ENCODE measurements at regions not wholly inside any gene's neighbourhood (a gene's known extent, or its start where the extent isn't known, plus 50 kb on each side); places are given as distances from the start of the nearest gene placed in this dataset.

DNA sequence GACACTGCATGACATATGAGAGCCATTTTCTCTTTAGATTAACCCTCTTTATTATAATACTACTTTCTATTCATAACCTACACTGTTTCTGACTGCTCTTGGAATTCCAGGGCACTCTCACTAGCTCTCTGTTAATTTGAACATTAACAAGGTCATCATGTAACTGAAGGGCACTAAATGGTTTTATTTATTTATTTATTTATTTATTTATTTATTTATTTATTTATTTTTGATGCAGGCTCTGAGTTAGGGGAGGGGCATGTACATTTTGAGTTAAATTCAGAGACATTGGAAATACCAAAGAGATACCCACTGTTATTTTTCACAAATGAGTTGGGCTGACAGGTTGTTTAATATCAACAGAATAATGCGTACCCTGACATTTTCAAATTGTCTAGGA, 1038.7 kb upstream of the NRXN1 start:
- Histone ChIP-seq H3K4me2 (ENCODE audit: low read depth, low read length, poor library complexity, severe bottlenecking) (no peak overlapping the region), H3K79me2 (ENCODE audit: low read length) (no peaks in the 10 kb centered on the region), H2AFZ (ENCODE audit: low read length) (no peak overlapping the region), H3K9ac (ENCODE audit: low read length) (no peak overlapping the region), H4K20me1 (ENCODE audit: insufficient read depth, low read depth, low read length) (no peaks in the 10 kb centered on the region), H3K9me3 (ENCODE audit: low read length) (no peaks in the 10 kb centered on the region), H3K9me2 (replicated peaks; ENCODE audit: insufficient read depth, low read length) (no peaks in the 10 kb centered on the region), H3K27me3 (ENCODE audit: low read length) (no peaks in the 10 kb centered on the region), H3K4me1 (ENCODE audit: low read length) (peaks cover 23% of the 10 kb centered on the region), H3K4me3 (ENCODE audit: low read length) (no peak overlapping the region), H3K27ac (ENCODE audit: low read length) (no peak overlapping the region), H3K36me3 (ENCODE audit: insufficient read depth, low read length) (no peaks in the 10 kb centered on the region)
- DNase-seq, result no peak

DNA sequence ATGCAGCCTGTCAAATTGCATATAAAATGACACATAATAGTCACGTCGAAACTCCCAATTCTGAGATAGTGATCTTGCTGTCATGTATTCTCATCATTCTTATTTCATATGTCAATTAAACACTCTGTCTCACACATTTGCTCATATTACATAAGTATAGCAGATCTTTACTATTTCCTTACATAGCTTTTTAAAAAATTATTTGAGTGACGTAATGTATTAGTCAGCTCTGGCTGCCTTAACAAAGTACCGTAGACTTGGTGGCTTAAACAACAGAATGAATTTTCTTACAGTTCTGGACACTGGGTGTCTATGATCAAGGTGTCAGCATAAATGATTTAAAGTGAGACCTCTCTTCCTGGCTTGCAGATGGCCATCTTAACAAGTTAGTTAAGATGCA, 1032.3 kb upstream of the NRXN1 start:
- no peak for DNase-seq
- H3K4me2 ChIP-seq (ENCODE audit: low read depth, low read length, poor library complexity, severe bottlenecking), result no peak overlapping the region
- no peaks in the 10 kb centered on the region for H3K27me3 ChIP-seq (ENCODE audit: low read length)
- H3K27ac ChIP-seq (ENCODE audit: low read length), result no peak overlapping the region
- H3K4me1 ChIP-seq (ENCODE audit: low read length), result no peaks in the 10 kb centered on the region
- H2AFZ ChIP-seq (ENCODE audit: low read length), result no peak overlapping the region
- 0 out of 2 replicates have a peak, but pooled peaks cover 5% of the 10 kb centered on the region for H3K9me2 ChIP-seq (replicated peaks; ENCODE audit: insufficient read depth, low read length)
- H3K79me2 ChIP-seq (ENCODE audit: low read length), result no peaks in the 10 kb centered on the region
- no peak overlapping the region for H3K9ac ChIP-seq (ENCODE audit: low read length)
- no peaks in the 10 kb centered on the region for H4K20me1 ChIP-seq (ENCODE audit: insufficient read depth, low read depth, low read length)
- no peak overlapping the region for H3K4me3 ChIP-seq (ENCODE audit: low read length)
- no peaks in the 10 kb centered on the region for H3K36me3 ChIP-seq (ENCODE audit: insufficient read depth, low read length)
- no peaks in the 10 kb centered on the region for H3K9me3 ChIP-seq (ENCODE audit: low read length)

DNA sequence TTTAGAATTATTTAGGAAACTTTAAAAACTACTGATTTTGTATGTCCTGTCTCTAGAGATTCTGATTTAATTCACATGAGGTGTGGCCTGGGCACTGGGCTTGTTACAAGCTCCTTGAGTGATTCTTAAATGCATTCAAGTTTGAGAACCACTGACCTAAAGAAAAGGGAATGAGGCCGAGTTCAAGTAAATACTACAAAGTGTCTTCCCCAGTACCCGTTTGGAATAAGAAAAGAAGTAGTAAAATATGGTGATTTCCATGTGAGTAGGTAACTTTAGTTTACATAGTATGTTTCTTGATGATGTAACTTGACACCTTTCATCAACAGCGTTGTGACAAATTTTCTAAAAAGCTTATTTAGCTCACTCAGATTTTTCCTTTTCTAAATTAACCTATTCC, 1022.9 kb upstream of the NRXN1 start:
- no peak for DNase-seq
- no peak overlapping the region for H3K4me2 ChIP-seq (ENCODE audit: low read depth, low read length, poor library complexity, severe bottlenecking)
- H3K9me2 ChIP-seq (replicated peaks; ENCODE audit: insufficient read depth, low read length), result 0 out of 2 replicates have a peak, but pooled peaks cover 4% of the 10 kb centered on the region
- H2AFZ ChIP-seq (ENCODE audit: low read length), result no peak overlapping the region
- no peak overlapping the region for H3K9ac ChIP-seq (ENCODE audit: low read length)
- no peaks in the 10 kb centered on the region for H3K27me3 ChIP-seq (ENCODE audit: low read length)
- no peaks in the 10 kb centered on the region; the same call in 1 of the 2 replicates for H3K9me3 ChIP-seq (ENCODE audit: low read length)
- no peak overlapping the region for H3K27ac ChIP-seq (ENCODE audit: low read length)
- H3K79me2 ChIP-seq (ENCODE audit: low read length), result no peaks in the 10 kb centered on the region
- H3K36me3 ChIP-seq (ENCODE audit: insufficient read depth, low read length), result no peaks in the 10 kb centered on the region
- H3K4me3 ChIP-seq (ENCODE audit: low read length), result no peak overlapping the region
- no peaks in the 10 kb centered on the region for H4K20me1 ChIP-seq (ENCODE audit: insufficient read depth, low read depth, low read length)
- H3K4me1 ChIP-seq (ENCODE audit: low read length), result no peaks in the 10 kb centered on the region

DNA sequence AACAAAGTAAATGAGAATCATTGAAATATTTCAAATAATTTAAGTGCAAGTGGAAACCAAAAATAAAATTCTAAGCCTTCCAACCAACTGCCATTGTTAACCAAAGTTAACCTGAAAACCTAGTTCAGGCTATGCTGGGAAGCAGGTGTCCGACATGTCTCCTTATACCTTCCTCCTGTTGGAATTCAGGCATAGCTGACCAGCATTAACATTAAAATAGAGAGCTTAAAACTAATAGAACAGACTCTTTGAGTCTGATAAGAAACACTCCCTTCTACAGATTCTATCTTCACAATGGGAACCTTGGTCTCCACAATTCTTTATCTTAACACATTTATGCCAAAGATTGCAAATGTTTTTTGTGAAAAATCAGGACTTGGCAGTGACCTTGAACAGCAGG, 1004.9 kb upstream of the NRXN1 start:
- Histone ChIP-seq H3K4me1 (ENCODE audit: low read length) (no peaks in the 10 kb centered on the region), H3K27me3 (ENCODE audit: low read length) (no peaks in the 10 kb centered on the region), H3K36me3 (ENCODE audit: insufficient read depth, low read length) (no peaks in the 10 kb centered on the region), H3K4me2 (ENCODE audit: low read depth, low read length, poor library complexity, severe bottlenecking) (no peak overlapping the region), H4K20me1 (ENCODE audit: insufficient read depth, low read depth, low read length) (no peaks in the 10 kb centered on the region), H3K27ac (ENCODE audit: low read length) (no peak overlapping the region), H3K4me3 (ENCODE audit: low read length) (no peak overlapping the region), H3K9ac (ENCODE audit: low read length) (no peak overlapping the region), H3K9me2 (replicated peaks; ENCODE audit: insufficient read depth, low read length) (no peaks in the 10 kb centered on the region), H3K79me2 (ENCODE audit: low read length) (no peaks in the 10 kb centered on the region), H3K9me3 (ENCODE audit: low read length) (no peaks in the 10 kb centered on the region), H2AFZ (ENCODE audit: low read length) (no peak overlapping the region)
- no peak for DNase-seq

DNA sequence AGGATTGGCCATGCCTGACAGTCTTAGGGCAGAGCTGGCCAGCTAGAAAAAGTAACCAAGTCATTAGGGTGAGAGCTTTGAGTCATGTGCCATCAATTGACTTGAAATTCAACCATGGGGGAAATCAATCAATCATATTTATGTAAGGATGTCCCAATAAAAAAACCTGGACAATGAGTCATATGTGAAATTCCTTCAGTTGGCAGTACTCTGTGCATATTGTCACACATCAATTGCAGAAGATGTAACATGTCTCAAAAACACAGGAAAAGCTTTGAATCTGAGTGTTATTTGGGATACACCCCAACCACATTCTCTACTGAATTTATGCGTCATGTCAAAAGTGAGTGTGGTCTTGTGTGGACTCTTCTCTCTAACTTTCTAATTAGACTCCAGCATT, 1004.1 kb upstream of the NRXN1 start:
- Histone ChIP-seq H3K27me3 (ENCODE audit: low read length) (no peaks in the 10 kb centered on the region), H3K79me2 (ENCODE audit: low read length) (no peaks in the 10 kb centered on the region), H2AFZ (ENCODE audit: low read length) (no peak overlapping the region), H3K4me2 (ENCODE audit: low read depth, low read length, poor library complexity, severe bottlenecking) (no peak overlapping the region), H3K9ac (ENCODE audit: low read length) (no peak overlapping the region), H3K4me1 (ENCODE audit: low read length) (no peaks in the 10 kb centered on the region), H3K27ac (ENCODE audit: low read length) (no peak overlapping the region), H3K9me2 (replicated peaks; ENCODE audit: insufficient read depth, low read length) (no peaks in the 10 kb centered on the region), H3K4me3 (ENCODE audit: low read length) (no peak overlapping the region), H3K36me3 (ENCODE audit: insufficient read depth, low read length) (no peaks in the 10 kb centered on the region), H4K20me1 (ENCODE audit: insufficient read depth, low read depth, low read length) (no peaks in the 10 kb centered on the region), H3K9me3 (ENCODE audit: low read length) (no peaks in the 10 kb centered on the region)
- DNase-seq, result no peak

DNA sequence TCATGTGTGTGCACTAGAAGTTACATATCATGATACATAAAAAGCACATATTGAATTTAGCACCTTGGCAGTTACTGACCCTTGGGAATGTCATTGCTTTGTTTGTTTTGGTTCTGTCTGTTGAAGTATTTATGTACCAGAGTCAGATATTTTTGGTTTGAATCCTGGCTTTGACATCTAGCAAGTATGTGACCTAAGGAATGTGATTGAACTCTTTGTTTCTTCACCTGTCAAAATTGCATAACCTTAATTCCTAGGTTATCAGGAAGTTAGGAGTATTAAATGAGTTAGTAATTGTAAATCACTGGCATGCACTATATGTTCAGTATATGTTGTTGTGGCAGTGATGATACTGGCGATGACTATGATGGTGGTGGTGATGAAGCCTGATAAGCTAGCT, 1003.5 kb upstream of the NRXN1 start:
- no peaks in the 10 kb centered on the region for H3K4me1 ChIP-seq (ENCODE audit: low read length)
- no peak overlapping the region for H3K4me3 ChIP-seq (ENCODE audit: low read length)
- H3K36me3 ChIP-seq (ENCODE audit: insufficient read depth, low read length), result no peaks in the 10 kb centered on the region
- no peak overlapping the region for H3K27ac ChIP-seq (ENCODE audit: low read length)
- H3K27me3 ChIP-seq (ENCODE audit: low read length), result no peaks in the 10 kb centered on the region
- DNase-seq, result no peak
- no peaks in the 10 kb centered on the region for H4K20me1 ChIP-seq (ENCODE audit: insufficient read depth, low read depth, low read length)
- H3K9ac ChIP-seq (ENCODE audit: low read length), result no peak overlapping the region
- no peak overlapping the region for H3K4me2 ChIP-seq (ENCODE audit: low read depth, low read length, poor library complexity, severe bottlenecking)
- H3K9me3 ChIP-seq (ENCODE audit: low read length), result no peaks in the 10 kb centered on the region
- no peaks in the 10 kb centered on the region for H3K9me2 ChIP-seq (replicated peaks; ENCODE audit: insufficient read depth, low read length)
- no peaks in the 10 kb centered on the region for H3K79me2 ChIP-seq (ENCODE audit: low read length)
- no peak overlapping the region for H2AFZ ChIP-seq (ENCODE audit: low read length)

DNA sequence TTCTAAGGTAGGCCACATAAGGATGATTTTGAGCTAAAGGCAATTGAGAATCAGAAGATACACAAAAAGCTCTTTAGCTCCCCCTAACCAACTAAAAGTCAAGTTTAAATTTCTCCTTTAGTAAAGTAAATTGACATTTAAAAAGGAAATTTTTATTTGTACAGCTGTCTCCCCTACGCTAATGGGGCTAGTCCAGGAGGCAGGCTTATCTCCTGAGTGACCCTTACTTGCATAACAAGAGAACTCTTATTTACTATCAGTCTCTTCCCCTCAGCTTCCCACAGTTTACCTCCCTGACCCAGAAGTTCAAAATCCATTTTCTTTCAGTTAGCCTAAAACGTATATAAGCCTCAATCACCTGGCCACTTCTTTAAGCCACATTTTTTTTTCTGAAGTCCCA, 1002.8 kb upstream of the NRXN1 start:
- no peak for DNase-seq
- Histone ChIP-seq H2AFZ (ENCODE audit: low read length) (no peak overlapping the region), H3K4me1 (ENCODE audit: low read length) (no peaks in the 10 kb centered on the region), H3K9ac (ENCODE audit: low read length) (no peak overlapping the region), H3K9me3 (ENCODE audit: low read length) (no peaks in the 10 kb centered on the region), H3K4me2 (ENCODE audit: low read depth, low read length, poor library complexity, severe bottlenecking) (no peak overlapping the region), H3K79me2 (ENCODE audit: low read length) (no peaks in the 10 kb centered on the region), H3K36me3 (ENCODE audit: insufficient read depth, low read length) (no peaks in the 10 kb centered on the region), H3K27me3 (ENCODE audit: low read length) (no peaks in the 10 kb centered on the region), H3K27ac (ENCODE audit: low read length) (no peak overlapping the region), H4K20me1 (ENCODE audit: insufficient read depth, low read depth, low read length) (no peaks in the 10 kb centered on the region), H3K9me2 (replicated peaks; ENCODE audit: insufficient read depth, low read length) (no peaks in the 10 kb centered on the region), H3K4me3 (ENCODE audit: low read length) (no peak overlapping the region)

DNA sequence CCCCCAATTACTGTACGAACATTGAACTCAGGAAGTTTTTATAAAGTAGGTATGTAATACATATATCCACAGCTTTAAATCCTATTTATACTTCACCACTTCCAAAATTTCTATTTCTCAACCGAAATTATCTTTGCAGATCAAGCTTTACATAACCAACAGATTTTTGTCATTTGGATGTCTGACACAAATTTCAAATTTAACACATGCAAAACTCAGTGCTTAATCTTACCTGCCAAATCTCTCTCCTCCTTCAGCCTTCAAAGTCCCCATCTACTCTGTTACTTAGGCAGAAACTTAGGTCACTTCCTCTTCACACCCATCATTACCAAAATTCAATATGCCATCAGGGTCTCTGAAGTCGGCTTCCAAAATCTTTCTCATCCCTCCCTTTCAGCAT, 990.1 kb upstream of the NRXN1 start:
- no peaks in the 10 kb centered on the region for H3K4me1 ChIP-seq (ENCODE audit: low read length)
- DNase-seq, result no peak
- H3K9ac ChIP-seq (ENCODE audit: low read length), result no peak overlapping the region
- no peak overlapping the region for H2AFZ ChIP-seq (ENCODE audit: low read length)
- H3K9me2 ChIP-seq (replicated peaks; ENCODE audit: insufficient read depth, low read length), result no peaks in the 10 kb centered on the region
- H3K27ac ChIP-seq (ENCODE audit: low read length), result no peak overlapping the region
- H3K4me2 ChIP-seq (ENCODE audit: low read depth, low read length, poor library complexity, severe bottlenecking), result no peak overlapping the region
- peaks cover 10% of the 10 kb centered on the region; the same call in 1 of the 2 replicates for H3K9me3 ChIP-seq (ENCODE audit: low read length)
- H3K36me3 ChIP-seq (ENCODE audit: insufficient read depth, low read length), result no peaks in the 10 kb centered on the region
- no peaks in the 10 kb centered on the region for H3K79me2 ChIP-seq (ENCODE audit: low read length)
- no peaks in the 10 kb centered on the region for H4K20me1 ChIP-seq (ENCODE audit: insufficient read depth, low read depth, low read length)
- H3K4me3 ChIP-seq (ENCODE audit: low read length), result no peak overlapping the region
- H3K27me3 ChIP-seq (ENCODE audit: low read length), result no peaks in the 10 kb centered on the region

DNA sequence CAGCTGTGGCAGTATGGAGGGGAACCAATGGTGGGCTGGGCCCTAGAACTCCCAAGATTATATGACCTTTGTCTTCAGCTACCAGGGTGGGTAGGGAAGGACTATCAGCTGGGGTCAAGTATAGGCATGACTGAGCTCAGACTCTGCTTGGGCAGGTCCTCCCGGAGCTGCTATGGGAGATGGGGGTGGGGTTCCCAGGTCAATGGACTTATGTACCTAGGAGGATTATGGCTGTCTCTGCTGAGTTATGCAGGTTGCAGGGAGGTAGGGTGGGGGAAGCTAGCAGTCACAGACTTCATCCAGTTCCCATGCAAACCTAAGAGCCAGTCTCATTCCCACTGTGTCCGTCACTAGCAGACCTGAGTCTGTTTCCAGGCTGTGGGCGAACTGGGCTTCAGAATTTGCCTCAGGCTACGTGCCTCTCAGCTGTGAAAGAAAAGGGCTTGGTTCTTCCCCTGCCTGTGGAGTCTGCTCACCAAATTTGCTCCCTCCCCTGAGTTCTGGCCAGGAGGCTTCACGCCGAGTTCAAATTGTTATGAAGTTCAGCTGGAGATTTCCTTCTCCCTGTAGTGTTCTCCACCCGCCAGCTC, 985.8 kb upstream of the NRXN1 start:
- Histone ChIP-seq H3K79me2 (ENCODE audit: low read length) (no peaks in the 10 kb centered on the region), H3K4me1 (ENCODE audit: low read length) (no peaks in the 10 kb centered on the region), H3K27ac (ENCODE audit: low read length) (no peak overlapping the region), H2AFZ (ENCODE audit: low read length) (no peak overlapping the region), H3K36me3 (ENCODE audit: insufficient read depth, low read length) (no peaks in the 10 kb centered on the region), H3K9me2 (replicated peaks; ENCODE audit: insufficient read depth, low read length) (no peaks in the 10 kb centered on the region), H4K20me1 (ENCODE audit: insufficient read depth, low read depth, low read length) (no peaks in the 10 kb centered on the region), H3K27me3 (ENCODE audit: low read length) (no peaks in the 10 kb centered on the region), H3K4me2 (ENCODE audit: low read depth, low read length, poor library complexity, severe bottlenecking) (no peak overlapping the region), H3K4me3 (ENCODE audit: low read length) (no peak overlapping the region), H3K9me3 (ENCODE audit: low read length) (peaks cover 10% of the 10 kb centered on the region; the same call in 1 of the 2 replicates), H3K9ac (ENCODE audit: low read length) (no peak overlapping the region)
- no peak for DNase-seq

Data from Karpas-422 (cell line).